Stimulated activated CD8-positive, alpha-beta memory T cell treated with anti-CD3 and anti-CD28 coated beads, Interleukin-15, amount 100 ng/mL, for 4 hours (primary cell): ENCODE measurements at regions not wholly inside any gene's neighbourhood (a gene's known extent, or its start where the extent isn't known, plus 50 kb on each side); places are given as distances from the start of the nearest gene placed in this dataset.
"Not testable (repeated sequence)": the region's sequence is repeated elsewhere in the genome, so short reads cannot be mapped to it uniquely, and the experiment has no call there.

Experiments
- DNase-seq, 2 donors: peaks; one replicate each; pipeline ENCODE4 v3.0.0-alpha.2; 2020; ENCODE audit warnings: low read depth in 2 of 2

DNA sequence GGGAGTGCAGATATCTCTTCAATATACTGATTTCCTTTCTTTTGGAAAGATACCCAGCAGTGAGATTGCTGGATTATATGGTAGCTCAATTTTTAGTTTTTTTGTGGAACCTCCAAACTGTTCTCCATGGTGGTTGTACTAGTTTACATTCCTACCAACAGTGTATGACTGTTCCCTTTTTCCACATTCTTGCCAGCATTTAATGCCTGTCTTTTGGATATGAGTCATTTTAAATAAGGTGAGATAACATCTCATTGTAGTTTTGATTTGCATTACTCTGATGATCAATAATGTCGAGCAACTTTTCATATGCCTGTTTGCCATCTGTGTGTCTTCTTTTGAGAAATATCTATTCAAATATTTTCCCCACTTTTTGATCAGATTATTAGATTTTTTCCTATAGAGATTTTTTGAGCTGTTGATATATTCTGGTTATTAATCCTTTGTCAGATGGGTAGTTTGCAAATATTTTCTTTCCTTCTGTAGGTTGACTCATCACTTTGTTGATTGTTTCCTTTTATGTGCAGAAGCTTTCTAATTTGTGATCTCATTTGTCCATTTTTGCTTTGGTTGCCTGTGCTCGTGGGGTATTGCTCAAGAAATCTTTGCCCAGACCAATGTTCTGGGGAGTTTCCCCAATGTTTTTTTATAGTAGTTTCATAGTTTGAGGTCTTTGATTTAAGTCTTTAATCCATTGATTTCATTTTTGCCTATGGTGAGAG, 552.7 kb downstream of the ZNF674 start:
- DNase-seq = no peak

DNA sequence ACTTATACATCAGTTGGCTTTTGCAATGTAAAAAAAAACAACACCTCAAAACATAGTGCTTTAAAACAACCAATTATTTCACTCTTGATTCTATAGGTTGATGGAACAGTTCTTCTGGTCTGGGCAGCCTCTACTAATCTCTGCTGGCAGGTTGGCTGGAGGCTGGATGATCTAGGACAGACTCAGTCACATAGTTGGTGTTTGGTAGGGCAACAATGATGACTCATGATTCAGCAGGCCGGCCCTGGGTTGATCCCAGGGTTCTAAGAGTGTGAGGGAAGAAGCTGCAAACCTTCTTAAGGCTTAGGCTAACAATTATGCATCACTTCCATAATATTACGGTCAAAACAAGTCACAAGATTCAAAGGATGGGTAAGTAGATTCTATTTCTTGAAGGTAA, 558.2 kb downstream of the ZNF674 start:
- no peak for DNase-seq

DNA sequence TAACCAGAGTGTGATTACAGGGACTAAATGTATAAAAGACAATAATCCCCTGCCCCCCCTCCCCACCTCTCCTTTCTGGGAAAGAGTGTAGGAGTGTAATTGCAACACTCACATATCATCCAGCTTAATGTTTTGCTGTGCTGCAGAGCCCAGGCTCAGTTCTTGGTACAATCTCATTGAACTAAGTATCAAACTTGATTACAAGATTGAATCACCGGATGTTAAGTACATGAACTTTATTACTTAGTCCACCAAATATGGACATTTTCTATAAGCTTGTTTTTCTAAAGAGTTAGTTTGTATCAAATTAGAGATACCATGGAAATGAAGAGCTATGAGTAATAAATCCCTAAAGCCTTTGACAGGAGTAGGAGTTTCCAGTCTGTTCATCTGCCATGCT, 559.1 kb downstream of the ZNF674 start:
- no peak for DNase-seq

DNA sequence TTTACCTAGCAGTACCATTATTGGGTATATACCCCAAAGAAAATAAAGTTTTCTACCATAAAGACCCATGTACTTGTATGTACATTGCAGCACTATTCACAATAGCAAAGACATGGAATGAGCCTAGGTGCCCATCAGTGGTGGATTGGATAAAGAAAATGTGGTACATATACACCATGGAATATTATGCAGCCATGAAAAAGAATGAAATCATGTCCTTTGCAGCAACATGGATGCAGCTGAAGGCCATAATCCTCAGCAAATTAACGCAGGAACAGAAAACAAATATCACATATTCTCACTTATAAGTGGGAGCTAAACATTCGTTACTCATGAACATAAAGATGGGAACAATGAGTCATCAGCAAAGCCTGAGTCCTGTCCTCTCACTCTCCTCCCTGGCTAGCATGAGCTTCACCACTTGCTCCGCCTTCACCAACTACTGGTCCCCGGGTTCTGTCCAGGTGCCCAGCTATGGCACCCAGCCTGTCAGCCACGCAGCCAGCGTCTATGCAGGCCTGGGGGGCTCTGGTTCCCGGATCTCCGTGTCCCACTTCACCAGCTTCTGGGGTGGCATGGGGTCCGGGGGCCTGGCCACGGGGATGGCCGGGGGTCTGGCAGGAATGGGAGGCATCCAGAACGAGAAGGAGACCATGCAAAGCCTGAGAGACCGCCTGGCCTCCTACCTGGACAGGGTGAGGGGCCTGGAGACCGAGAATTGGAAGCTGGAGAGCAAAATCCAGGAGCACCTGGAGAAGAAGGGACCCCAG, 562.1 kb downstream of the ZNF674 start:
- not testable (repeated sequence) for DNase-seq

DNA sequence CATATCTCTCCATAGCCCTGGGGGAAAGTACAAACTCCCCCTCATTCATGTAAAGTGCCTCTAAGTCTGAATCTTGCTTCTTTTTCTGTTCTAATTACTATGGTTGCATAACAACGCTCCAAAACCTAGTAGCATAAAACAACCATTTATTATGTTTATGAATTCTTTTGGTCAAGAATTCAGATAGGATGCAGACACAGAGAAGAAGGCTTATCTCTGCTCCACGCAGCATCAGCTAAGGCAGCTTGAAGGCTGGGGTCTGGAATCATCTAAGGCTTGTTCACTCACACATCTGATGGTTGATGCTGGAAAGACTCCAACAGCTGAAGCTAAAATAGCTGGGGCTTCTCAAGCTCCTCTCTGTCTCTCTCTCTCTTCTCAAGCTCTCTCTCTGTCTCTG, 564.5 kb downstream of the ZNF674 start:
- DNase-seq = no peak

DNA sequence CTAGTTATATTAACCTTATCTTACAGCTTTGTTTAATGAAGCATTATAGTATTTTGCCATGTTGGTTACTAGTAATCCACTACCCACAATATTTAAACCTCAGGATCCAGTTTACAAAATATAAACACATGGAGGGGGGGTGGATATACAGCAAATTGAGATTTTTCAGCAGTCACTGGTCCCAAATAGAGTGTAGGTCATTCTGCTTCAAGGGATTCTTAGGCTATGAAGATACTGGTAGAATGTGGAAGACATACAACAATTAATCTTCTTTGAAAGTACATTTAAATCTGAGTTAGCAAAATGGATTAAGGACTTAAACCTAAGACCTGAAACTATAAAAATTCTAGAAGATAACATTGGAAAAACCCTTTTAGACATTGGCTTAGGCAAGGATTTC, 569.6 kb downstream of the ZNF674 start:
- DNase-seq = no peak

DNA sequence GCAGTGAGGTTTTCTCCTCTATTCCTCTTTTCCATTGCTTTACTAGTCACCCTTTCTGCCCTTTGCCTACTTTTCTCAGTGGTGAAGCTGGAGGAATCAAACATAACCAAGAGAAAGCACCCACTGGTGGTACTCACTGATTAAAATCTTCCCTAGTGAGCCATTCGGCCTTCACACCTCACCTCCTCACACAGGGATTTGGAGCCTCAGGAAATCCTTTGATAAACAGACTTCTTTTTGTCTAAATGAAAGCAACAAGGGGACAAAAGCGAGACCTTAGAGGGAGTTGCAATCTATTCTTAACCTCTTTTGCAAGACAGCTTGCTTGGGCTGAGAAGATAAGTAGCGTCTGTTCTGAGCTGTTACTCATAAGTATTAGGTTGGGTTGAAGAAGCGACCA, 572.6 kb downstream of the ZNF674 start:
- no peak for DNase-seq

DNA sequence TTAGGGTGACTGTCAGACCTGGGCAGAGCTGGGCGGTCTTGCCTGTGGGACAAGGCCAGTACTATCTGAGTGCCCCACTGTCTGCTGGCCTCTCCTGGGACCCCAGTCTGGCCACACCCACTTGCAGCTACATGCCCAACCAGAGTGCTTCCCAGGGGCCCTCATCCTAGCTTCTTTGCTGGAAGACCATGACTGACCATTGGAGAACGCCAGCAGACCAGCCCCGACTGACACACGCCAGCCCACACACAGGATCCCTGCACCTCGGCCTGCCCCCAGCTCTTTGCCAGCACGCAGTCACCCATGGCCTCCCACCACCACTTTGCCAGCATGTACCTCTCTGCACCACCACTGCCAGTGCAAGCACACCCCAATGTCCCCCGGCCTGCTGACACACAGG, 585.7 kb downstream of the ZNF674 start:
- DNase-seq = no peak

DNA sequence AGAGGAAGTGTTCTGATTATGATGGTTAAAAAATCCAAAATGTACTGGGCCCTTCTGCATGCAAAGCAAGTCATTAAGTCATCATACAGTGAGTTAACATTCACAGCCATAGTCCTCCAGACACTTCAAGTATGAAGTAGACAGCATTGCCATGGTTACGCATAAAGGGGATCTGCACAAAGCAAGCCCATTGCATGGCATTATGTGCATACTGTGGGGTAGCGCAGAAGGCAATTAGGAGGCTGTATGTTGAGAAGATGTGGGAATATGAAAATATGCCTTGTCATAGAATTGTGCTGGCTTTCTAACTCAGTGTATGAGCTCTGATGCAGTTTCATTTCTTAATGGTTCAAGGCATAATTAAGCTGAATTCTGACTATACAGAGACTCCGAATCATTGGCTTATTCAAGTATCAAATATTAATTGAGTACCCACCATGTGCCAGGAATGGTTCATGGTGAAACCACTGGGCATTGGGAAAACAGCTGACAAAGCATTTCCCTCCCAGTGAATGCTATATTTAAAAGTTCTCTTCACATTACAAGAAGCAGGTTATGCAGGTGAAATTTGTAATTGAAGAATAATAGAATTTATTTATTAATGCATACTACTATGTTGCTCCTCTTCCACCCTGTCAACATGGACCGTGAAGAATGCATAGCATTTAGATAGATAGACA, 588.9 kb downstream of the ZNF674 start:
- DNase-seq = no peak

DNA sequence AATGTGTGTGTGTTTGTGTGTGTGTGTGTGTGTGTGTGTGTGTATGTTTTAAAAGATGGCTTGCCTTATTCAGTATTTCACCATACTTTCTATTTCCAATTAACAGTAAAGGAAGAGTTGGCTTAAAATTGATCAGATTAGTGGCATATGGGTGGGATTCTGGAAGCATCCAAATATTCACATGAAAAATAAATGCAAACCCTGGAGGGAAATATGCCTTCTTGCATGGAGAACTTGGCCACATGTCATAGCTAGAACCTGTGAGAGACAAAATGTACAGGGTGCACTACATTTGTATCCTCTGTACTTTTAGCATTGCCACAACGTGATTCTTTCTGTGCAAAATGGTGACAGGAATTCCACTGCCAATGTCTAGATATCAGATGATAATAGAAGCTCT, 589.6 kb downstream of the ZNF674 start:
- DNase-seq = no peak

DNA sequence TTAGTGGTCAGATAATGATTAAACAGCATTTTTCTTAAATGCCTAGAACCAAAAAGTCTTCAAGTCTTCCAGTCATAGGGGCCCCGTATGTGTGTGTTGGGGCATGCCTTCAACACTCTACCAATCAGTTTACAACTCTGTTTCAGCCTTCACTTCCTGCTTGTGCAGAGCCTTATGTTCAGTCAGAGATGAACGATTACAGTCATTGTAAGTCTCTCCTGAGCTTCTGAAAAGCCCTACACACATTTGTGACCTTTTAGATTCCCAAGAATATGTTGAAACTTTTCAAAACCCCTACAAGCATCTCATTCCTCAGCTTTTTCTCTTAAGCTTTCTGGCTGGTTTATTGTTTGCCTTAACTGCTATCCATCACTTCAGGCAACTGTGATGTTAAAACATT, 591.2 kb downstream of the ZNF674 start:
- no peak for DNase-seq

DNA sequence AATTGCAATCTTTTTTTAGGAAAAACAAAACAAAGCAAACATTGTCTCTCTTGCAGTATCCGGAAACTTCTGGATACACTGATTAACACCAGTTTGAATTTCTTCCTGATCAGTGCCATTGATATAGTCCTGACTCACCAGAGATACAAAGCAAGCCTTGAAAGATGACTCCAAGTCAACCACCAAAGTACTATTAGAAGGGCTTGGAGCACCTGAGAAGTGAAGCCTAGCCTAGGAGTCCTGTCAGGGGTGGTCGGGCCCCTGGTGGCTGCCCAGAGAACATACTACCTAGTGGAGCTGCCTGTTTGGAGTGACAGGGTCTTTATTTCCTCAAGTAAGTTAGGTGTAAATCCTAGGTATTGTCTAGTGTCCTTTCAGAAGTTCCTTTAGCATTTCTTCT, 593.2 kb downstream of the ZNF674 start:
- no peak for DNase-seq

DNA sequence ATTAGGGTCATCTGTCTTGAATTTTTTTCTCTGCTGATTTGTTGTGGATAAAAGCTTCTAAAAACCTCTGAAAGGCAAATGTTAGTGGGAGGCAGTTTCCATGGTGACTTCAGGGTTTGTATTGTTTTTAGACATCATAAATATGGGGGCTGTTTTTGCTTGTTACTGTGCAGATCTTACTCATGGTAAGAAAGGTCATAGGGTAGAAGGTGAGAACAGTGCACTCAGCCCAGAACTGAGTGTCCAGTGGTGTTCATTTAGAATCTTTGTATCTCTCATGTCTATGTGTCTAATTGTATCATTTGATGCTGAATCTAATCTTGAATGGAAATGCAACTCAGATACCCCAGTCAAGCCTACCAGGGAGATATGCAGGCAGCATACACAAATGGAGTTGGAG, 609.8 kb downstream of the ZNF674 start:
- DNase-seq = no peak

DNA sequence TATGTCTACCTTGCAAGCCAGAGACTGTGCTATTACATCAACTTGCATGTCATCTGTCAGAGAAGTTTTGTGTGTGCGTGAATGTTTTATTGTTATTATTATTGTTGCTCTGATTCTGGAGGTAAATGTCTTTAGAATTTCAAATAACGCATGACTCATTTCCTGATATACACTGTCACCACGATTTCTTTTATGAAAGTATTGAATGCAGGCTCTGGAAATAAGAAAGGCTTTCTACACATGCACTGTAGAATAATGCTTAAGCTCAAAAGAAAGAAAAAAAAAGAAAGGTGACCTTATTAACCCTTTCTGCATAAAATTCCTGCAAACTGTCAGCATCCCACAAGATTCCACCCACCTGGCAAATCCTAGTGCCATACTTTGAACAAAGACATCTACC, 632.9 kb downstream of the ZNF674 start:
- DNase-seq = no peak

DNA sequence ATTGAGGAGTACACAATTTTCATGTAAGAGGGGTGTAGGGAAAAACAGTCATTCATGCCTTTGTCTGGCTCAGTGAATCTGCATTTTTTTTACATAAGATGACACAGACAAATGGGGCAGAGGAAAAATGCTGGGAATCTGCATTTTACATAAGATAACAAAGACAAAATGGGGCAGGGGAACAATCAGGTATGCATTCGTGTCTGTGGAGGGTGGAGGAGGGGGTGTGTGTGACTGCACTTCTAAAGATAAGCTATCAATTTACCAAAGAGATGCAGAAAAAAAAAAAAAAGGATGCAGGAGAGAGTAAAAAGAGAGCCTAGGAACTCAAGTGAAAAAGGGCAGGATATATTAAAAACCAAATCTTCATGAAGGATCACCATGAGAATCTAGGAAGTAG, 637.4 kb downstream of the ZNF674 start:
- DNase-seq = no peak

DNA sequence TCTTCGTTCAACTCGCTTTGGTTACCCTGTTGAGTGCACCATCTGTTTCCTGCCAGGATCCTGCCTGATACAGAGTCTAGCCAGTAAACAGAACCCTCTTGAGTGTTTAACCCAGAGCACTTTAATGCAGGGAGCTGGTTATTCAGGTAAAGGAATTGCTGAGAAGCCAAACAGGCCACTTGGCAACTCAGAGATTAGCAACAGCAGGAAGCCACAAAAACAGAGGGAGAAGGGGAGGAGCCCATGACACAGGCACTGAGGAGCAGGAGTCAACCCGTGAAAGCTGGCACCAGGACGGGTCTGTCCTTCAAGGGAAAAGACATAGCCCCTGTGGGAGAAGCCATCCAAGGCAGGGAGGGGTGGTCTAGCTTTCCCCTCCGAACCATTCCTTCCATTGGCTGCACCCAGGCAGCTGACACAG, 641.4 kb downstream of the ZNF674 start:
- DNase-seq = no peak

DNA sequence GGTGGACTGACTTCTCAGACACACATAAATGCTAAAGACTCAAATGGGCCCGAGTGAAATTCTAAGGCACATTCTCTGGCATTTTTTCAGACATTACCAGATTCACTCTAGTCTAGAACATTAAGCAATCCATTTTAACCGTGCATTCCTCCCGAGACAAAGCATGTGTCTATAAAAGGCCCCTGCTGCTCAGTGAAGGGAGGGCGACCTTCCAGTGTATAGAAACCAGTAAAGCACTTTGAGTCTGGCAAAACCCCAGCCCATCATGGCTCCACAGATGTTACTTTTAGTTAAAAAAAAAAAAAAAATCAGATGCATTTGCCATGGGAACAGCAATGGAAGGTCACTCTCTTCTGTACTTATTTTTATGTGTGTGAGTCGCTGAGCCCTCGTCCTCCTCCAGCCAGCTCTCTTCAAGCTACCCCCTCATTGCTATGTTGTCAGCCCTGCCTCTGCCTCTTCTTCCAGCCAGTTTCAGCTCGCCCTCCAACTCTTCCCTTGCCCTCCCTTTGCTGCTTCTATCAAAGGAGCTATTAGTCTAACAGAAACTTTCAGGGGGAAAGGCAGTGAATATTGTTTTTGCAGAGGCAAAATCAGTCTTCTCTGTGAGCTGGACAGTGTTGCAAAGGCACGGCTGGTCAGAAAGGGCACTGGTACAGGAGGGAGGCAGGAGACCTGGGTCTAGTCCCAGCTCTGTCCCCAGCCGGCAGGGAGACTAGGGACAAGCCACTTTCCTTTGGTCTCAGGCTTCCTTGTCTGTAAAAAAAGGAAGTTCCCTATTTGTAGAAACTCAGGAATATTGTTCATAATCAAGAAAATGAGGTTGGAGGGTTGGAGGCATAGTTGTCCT, 644.2 kb downstream of the ZNF674 start:
- no peak for DNase-seq

DNA sequence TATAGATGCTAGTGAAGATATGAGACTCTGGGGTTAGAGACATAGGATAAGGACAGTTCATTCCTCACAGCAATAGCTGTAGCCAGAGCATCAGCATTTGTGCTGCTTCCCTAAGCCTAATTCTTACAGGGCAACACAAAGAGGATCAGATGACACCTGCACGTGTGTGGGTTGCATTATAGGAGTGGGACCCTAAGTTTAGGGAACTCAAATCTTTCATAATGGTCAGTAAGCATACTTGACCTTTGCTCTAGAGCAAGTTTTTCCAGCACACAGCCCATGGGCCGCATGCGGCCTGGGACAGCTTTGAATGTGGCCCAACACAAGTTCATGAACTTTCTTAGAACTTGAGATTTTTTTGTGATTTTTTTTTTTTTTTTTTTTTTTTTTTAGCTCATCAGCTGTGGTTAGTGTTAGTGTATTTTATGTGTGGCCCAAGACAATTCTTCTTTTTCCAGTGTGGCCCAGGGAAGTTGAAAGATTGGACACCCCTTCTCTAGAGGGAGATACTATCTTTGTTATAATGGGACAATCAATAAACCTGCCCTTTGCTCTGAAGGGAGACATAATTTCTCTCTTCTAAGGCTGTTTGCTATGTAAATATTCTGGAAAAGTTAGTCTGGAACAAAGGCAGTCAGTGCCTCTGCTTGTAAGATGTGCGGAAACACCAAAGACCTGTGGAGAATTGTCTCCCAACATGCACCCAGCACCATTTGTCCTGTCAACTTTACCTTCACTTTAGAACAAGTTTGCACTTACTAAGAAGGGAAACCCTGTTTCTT, 650.2 kb downstream of the ZNF674 start:
- no peak for DNase-seq

DNA sequence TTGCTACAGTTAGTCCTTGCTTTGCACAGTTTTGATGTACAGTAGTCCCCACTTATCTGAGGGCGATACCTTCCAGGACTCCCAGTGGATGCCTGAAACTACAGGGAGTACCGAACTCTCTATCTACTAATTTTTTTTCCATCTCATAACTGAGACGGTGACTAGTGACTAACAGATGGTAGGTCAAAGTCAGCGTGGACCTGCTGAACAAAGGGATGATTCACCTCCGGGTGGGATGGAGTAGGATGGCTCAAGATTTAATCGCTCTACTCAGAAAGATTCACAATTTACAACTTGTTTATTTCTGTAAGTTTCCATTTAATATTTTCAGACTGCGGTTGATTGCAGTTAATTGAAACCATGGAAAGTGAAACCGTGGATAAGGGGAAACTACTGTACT, 655.8 kb downstream of the ZNF674 start:
- no peak for DNase-seq

DNA sequence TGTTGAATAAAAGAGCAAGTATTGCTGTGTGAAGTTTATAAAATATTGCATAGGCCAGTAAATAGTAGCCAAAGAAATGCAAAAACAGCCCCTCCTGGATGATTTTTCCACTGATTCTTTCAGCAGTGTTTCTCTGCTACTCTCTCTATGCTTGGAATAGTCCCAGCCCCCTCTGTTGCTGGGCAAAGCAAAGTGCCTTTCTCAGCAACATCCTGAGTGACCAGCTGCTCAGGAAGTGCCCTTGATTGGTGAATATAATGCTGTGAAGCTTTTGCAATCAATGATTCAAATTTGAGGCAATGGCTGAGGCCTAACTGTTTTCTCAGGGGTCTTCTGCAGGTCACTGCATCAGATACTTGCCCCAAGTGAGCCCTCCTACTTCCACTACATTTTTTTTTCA, 656.7 kb downstream of the ZNF674 start:
- DNase-seq = no peak

DNA sequence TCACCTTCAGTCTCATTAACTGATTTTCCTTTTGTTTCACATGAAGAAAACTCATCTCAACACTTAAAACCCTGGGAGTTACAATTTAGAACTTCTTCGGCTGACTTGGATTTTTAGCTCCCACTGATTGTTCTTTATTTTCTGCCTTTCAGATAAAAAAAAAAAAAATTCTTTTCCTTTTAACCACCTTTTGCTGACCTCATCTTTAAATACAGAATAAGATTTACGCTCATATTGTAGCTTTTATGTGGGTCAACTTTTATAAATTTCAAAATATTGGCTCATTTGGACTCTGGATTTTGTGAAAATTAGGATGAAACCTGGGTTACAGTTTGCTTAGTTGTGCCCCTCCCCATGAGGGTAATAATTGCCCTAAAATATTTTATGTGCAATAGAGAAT, 659.3 kb downstream of the ZNF674 start:
- no peak for DNase-seq
